GM19438 (cell line): ENCODE measurements at regions not wholly inside any gene's neighbourhood (a gene's known extent, or its start where the extent isn't known, plus 50 kb on each side); places are given as distances from the start of the nearest gene placed in this dataset.
"Not testable (repeated sequence)": the region's sequence is repeated elsewhere in the genome, so short reads cannot be mapped to it uniquely, and the experiment has no call there.

Experiments used
- ATAC-seq: cut with Tn5 transposase; IDR thresholded peaks from one replicate; pipeline ENCODE4 v1.9.1; 2021; ENCODE audit warnings: low read depth; ENCODE audit not compliant: unreplicated experiment

GRCh38 chr9:1882711-1883403 is 132.3 kb upstream of the SMARCA2 start:
- ATAC-seq, result no peak

GRCh38 chr9:1890201-1890600 is 124.9 kb upstream of the SMARCA2 start:
- no peak for ATAC-seq

- ATAC-seq, result no peak
These were observed 124.3 kb upstream of the SMARCA2 start for GRCh38 chr9:1890816-1891215.

DNA sequence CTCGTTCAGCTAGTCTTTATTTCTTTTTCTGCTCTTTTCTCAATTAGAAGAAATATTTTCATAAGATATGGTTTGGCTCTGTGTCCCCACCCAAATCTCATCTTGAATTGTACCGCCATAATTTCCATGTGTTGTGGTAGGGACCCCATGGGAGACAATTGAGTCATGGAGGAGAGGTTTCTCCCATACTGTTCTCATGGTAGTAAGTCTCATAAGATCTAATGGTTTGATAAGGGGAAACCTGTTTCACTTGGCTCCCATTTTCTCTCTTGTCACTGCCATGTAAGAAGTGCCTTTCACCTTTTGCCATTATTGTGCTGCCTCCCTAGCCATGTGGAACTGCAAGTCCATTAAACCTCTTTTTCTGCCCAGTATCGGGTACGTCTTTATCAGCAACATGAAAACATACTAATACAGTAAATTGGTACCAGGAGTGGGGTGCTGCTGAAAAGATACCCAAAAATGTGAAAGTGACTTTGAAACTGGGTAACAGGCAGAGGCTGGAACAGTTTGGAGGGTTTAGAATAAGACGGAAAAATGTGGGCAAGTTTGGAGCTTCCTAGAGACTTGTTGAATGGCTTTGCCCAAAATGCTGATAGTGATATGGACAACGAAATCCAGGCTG is 112.0 kb upstream of the SMARCA2 start:
- ATAC-seq, result not testable (repeated sequence)

- ATAC-seq, result no peak
These were observed 107.7 kb upstream of the SMARCA2 start for GRCh38 chr9:1907465-1907864.

DNA sequence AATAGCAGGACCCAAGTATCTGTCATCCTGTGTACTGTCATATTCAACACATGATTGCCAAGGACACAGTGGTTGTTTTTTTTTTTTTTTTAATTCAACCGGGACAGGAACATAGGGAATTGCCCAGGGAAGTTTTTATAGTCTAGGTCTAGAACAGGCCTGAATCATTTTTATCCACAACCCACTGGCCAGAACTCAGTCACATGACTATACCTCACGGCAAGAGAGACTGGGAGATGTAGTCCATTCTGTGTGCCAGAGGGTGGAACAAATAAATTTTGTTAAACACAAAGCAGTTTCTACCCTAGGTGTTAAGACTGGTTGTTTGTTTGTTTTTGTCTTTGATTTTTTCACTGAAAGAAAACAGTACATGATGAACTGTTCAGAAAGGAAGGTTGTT is 105.8 kb upstream of the SMARCA2 start:
- no peak for ATAC-seq

- no peak for ATAC-seq
These were observed 104.8 kb upstream of the SMARCA2 start for GRCh38 chr9:1910269-1910811.

- no peak for ATAC-seq
These were observed 101.4 kb upstream of the SMARCA2 start for GRCh38 chr9:1913631-1914330.

DNA sequence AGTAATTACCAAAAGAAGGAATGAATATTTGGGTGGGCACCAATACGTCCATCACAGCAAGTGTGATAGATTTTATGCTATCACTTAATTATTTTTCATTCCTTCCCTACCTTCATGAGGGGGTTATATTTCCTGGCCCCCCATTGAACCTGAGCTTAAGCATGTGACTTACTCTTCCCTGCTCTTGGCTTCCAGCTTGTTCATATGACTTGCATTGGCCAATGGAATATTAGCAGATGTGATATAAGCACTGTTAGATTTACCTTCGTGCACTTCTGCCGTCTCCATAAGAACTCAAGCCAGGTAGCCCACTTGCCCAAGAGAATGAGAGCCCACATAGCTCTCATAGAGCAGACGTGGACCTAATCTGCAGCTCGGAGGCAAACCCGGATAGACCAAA is 99.1 kb upstream of the SMARCA2 start:
- ATAC-seq, result no peak

DNA sequence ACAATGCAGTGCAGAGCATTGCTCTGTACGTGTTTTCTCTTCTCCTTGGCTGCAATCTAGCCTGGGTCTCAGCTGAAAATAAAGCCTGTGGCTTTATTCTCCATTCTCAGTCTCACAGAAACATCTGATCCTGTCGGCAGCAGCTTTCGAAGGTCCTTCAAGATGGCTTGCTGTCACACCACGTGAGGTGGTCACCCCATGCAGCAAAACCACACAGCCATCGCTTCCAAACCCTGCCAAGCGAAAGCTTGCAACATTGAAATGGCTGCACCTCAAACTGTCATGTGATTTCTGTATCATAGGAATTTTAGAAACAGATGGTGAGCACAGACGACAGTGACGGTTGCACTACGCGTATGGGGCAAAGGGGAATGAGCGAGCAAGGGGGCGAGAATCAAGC is 98.5 kb upstream of the SMARCA2 start:
- ATAC-seq, result no peak

DNA sequence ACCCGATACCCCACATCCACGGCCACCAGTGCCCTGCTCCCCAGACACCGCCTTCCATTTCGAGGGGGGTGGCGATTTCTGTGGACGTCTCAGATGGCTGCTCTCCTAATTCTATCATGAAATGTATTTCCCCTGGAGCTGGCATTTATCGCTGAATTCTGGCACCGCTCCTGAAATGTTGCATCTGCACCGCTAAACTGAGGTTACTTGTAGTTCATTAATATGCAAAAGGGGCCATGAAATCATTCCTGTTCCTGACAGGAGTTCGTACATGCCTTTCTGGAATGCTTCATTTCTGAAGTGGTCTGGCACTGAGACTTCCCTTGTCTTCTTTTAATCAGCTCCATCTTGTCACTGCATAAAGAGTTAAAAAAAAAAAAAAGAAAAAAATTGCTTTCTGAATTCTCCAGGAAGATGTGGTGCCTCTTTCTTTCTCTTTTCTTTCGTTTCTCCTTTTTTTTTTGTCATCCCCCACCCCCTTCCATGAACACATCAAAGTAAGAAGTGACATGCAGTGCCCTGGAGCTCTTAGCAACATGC is 97.7 kb upstream of the SMARCA2 start:
- ATAC-seq, result no peak

DNA sequence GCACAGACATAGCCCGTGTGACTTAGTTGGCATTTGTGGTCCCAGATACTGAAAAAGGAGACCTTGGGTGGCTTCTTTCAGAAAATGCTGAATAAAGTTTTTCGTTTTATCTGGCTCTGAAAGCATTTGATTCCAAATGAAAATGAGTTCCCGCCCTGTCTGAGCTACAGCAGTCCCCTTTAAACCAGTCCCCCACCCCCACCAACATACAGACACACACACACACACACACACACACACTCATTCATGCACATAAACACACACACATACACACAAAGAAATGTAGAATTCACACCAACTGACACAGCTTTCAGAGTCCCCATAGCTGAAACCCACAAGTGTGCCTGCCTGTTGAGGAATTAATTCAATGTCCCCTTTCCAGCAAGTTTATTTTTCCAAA is 97.0 kb upstream of the SMARCA2 start:
- ATAC-seq, result no peak

GRCh38 chr9:1918622-1919021 is 96.5 kb upstream of the SMARCA2 start:
- ATAC-seq, result no peak

DNA sequence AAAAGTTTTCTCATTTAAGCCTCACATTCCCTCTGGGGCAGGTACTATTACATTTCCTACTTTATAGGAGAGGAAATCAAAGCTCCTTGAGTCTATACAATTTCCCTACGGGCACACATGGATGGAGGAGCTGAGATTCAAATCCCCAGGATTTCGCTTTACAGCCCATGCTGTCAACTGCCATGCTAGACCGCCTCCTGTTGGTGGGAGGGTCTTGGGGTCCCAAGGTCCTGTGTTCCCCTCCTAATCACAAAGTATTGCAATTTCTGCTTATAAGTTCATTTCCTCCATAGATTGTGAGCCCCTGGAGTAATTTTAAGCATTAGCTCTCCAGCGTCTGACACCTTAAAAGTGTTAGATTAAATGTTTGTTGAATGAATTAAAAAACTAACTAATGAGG is 95.9 kb upstream of the SMARCA2 start:
- no peak for ATAC-seq

DNA sequence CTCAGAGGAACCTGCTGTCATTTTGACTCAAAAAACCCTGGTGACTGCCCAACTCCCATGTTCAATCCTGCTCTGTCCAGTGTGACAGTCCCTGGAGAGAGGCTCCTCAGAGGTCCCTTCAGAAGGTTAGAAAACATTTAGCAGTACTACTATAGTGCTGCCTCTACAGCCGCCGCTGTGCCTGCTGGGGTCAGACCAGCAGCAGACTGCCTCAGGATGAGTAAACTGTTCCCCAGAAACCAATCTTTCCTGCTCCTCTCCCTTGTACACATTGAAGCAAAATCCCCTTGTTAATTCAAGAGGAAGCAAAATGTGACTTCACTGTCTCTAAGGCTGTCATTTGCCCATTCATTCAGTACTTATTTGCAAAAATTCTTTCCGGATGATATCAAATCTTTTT is 94.8 kb upstream of the SMARCA2 start:
- ATAC-seq, result no peak

- ATAC-seq, result no peak
These were observed 93.1 kb upstream of the SMARCA2 start for GRCh38 chr9:1922026-1922425.

DNA sequence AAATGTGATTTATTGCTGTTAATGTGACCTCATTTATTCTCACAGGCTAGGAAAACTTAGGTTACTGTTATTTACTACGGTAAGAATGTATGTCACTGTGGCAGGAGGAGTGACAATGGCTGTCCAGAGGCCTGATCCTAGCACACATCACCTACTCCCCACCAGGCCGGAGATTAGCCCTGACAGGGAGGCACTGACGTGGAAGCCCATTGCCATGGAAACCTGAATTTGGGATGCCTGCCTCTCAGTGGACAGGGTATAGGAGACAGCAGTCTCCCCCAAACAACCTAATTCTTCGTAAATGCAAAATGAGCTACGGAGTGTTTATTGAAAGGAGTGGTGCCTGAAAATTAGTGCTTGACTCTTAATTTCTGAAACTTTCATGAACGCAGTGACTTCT is 87.6 kb upstream of the SMARCA2 start:
- ATAC-seq, result no peak

GRCh38 chr9:1929134-1929533 is 86.0 kb upstream of the SMARCA2 start:
- ATAC-seq, result no peak

- peak; percentile 65 for ATAC-seq
These were observed 85.4 kb upstream of the SMARCA2 start for GRCh38 chr9:1929722-1930244.

DNA sequence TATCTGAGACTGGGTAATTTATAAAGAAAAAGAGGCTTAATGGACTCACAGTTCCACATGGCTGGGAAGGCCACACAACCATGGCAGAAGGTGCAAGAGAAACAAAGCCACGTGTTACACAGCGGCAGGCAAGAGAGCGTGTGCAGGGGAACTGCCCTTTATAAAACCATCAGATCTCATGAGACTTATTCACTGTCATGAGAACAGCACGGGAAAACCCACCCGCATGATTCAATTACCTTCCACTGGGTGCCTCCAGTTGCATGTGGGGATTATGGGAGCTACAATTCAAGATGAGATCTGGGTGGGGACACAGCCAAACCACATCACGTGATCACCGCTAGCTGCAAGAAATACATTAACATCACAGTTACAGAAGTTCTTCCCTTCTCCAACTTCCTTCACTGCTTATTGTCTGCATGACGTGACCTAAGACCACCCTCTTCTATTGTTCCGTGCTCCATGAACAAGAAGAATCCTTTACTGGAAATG is 84.9 kb upstream of the SMARCA2 start:
- ATAC-seq, result peak; percentile 55

GRCh38 chr9:1938135-1938534 is 77.0 kb upstream of the SMARCA2 start:
- no peak for ATAC-seq
